Globus pallidus (tissue), 1 donor: ENCODE measurements at regions not wholly inside any gene's neighbourhood (a gene's known extent, or its start where the extent isn't known, plus 50 kb on each side); places are given as distances from the start of the nearest gene placed in this dataset.
"Not testable (repeated sequence)": the region's sequence is repeated elsewhere in the genome, so short reads cannot be mapped to it uniquely, and the experiment has no call there.

ENCODE experiments used
- DNase-seq: peaks from one replicate; pipeline ENCODE4 v3.0.0-alpha.2; 2015; ENCODE audit warnings: low spot score

- no peak for DNase-seq
These were observed 170.8 kb upstream of the PODXL start for GRCh38 chr7:131727189-131727588.

- DNase-seq: no peak
These were observed 170.3 kb upstream of the PODXL start for GRCh38 chr7:131726686-131727085.

- DNase-seq: no peak
These were observed 169.6 kb upstream of the PODXL start for GRCh38 chr7:131726031-131726430.

DNA sequence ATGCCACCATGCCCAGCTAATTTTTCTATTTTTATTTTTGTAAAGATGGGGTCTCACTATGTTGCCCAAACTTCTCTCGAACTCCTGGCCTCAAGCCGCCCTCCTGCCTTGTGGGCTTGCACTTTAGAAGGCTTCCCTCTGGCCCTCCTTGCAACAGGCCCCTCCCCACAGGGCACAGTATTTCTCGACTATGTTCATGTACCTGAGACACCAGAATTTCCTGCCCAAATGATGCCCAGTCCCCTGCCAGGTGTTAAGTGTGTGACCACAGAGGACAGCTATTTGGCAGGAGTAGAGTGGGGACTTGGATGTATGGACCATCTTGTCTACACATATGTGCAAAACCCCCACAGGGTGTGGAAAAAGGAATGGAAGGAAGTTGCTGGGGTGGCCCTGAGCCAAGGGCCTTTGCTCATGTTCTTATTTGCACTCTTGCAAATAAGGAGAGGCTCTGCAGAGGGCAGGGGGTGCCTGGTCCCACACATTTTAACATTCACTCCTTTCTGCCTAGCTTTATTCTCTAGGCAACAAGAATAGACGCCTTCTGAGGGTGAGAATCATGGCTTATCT lies 168.4 kb upstream of the PODXL start:
- DNase-seq: no peak

DNA sequence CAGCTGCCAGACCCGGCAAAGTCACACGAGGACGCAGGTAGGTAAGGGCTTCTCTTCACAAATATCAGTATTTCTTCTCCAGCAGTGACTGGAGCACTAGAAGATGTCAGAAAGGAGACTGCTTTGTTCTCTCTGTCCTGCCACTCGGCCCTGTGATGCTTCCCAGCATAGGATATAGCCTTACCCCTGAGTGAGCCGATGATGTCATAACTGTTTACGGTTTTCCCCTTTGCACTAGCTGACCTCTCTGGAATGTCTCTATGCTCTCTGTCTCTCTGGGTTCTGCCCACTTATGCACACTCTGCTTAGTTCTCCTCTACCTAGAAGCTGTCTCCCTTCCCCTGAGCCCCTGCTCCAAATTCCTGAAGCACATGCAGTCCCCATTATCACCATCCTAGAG lies 167.5 kb upstream of the PODXL start:
- no peak for DNase-seq

DNA sequence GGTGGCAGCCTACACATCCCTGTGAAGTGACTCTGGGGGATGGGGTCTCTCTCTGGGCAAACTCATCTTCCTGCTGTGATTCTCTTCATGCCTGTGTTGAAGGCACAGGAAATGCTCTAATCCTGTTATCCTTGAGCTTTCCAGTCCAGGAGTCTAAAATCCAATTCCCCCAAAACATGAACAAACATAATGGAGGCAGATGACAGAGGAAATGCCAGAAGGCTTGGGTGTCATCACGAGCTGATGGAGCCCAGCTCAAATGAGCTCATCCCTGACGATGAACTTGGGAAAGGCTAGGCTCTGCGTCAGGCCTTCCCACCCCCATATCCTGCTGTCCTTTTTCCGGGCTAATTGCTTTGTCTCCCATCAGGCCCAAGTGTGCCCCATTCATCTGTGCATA lies 165.9 kb upstream of the PODXL start:
- no peak for DNase-seq

DNA sequence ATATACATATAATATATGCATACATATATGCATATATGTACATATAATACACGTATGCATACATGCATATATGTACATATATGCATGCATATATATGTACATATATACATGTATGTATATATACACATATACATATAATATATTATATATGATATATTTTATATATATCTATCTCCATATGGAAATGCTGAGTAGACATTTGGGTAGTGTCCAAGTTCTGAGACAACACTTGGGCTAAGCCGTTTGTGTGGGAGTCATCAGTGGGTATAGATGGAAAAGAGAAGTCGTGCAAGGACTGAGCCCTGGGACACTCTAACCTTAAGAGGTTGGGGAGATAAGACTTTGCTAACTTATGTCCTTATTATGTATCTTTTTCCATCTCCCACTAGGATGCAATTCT lies 165.2 kb upstream of the PODXL start:
- no peak for DNase-seq

DNA sequence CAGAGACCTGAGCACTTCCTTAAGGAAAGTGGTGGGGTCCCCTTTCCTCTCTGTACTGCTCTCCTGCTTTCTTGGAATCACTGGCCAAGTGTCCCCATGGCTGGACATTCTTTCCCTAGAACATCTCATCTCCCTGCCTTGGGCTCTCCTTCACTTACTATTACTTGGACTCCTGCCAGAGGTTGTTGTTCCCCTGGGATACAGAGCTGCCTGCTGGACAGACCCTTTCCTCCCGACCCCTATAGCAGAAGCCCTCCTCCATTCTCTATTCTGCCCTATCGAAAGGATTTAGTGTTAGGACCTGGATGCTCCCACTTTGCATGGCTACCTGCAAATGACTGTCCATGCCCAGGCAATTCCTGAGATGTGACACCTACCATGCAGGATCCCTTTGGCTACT lies 164.3 kb upstream of the PODXL start:
- no peak for DNase-seq

DNA sequence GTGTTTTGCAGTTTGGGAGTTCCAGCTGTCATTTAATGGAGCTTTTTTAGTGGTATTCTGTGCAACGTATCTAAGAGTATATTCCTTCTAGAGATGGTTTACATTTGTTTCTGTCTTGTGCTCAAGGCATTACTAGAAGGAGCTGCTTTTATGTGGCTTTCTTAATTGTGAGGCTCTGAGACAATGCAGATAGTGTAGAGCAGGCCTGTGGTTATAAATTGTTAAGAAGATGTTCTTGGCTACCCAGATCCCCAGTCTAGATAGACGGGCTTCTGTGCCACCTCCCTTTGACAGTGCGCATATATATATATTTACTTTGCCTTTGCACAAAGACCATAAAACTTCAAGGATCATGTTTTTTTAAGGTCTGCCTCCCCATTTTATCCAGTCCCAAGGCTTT lies 160.8 kb upstream of the PODXL start:
- no peak for DNase-seq

- no peak for DNase-seq
These were observed 142.9 kb upstream of the PODXL start for GRCh38 chr7:131699323-131699722.

DNA sequence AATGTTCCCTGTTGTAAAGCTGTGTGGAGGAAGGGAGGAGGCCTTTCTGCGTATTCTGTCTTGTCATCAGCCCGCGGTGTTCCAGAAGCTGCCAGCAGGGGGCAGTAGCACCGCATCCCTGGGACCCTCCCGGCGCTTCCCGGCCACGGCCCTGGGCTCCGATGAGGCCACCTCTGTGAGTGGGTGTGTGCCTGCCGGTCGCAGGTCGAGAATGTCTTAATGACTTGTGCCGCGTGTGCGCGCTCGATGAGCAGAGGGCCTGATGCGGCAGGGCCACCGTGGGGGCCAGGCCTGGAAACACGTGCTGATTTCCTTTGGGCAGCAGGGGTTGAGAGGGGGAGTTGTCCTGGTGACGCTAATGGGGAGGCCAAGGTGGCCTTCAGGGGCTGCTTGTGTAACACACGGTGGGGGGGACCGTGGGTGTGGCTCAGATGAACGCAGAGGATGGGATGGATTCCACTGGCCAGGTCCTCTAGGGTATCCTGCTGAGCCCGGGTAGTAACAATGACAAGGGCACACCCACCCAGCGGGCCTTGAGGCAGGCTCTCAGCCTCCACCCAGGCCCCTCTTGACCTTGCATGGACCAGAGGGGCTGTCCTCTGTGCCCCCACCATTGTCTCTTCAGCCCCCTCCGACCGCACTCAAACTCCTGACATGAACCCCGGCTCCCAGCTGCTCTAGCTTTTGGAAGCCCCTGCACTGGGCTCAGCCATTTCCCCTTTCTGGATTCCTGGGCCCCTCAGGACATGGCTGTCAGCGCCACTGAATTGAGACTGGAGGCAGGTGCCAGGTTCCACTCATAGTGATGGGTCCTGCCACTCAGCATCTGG lies 135.9 kb upstream of the PODXL start:
- DNase-seq: peak; percentile 20

DNA sequence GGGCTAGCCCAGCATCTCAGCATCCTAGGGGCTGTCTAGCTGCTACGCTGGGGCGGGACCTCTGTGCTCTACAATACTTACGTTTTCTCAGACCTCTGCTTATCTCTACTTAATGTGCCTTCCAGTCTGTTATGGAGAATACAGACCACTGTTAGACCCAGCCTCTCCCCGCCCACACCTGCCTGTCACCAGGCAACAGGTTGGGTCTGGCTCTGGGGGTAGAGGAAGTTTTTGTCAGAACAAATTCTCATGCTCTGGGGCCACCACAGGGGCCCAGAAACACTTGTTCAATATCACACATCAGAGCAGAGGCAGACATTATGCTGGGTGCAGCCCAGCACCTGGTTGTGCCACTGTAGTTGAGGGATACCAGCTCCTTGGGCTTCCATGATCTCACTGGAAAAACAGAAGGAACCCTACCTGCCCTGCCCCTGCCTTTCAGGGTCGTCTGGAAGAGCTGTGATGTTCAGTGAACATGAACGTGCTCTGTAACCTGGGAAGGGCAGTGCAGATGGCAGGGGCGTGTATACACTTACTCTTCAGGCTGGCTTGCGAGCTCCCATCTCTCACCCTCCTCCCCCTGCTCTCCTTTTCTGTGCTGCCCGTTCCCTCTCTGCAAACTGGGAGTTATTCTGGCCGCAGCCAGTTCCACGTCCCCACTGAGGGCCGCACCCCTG lies 135.2 kb upstream of the PODXL start:
- no peak for DNase-seq

- DNase-seq: no peak
These were observed 134.0 kb upstream of the PODXL start for GRCh38 chr7:131690441-131690840.

GRCh38 chr7:131689662-131690234 lies 133.3 kb upstream of the PODXL start:
- DNase-seq: no peak

DNA sequence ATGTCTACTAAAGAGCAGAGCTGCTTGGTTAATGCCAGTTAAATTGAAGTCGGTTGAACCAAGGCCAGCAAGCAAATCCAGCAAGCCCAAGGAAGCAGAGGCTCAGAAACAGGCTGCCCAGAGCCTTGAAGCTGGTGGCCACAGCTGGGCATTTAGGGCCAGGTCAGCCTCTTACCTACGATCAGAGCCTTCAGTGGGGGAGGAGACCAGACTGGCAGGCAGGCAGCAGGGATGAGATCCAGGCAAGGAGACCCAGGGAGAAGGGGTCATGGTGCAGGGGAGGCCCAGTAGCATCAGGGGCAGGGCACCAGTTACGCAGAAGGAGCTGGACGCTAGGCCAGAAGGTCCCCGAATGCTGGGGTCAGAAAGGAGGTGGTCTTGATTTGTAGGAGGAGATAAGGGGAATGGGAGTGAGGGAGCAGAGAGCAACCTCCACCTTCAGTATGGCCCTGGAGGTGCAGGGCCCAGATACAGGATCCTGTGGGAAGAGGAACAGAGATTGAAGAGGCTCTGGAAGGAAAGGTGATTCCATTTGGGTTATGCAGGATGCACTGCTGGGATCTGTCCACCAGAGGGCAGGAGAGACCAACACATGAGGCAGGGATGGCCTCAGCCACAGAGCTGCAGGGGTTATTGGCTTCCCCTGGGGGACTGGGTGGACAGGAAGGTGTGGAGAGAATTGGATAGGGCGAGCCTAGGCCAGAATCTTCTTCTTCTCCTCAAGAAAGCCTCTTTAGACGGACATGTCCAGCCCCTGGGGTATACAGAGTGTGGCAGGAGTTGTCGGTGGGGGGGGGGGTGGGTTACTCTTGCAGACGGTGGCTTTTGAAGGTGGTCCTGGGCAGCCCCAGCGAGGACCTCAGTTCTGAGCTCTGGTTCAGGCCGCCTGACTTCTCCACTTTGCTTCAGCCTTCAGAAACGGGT lies 132.6 kb upstream of the PODXL start:
- DNase-seq: peak; percentile 34

DNA sequence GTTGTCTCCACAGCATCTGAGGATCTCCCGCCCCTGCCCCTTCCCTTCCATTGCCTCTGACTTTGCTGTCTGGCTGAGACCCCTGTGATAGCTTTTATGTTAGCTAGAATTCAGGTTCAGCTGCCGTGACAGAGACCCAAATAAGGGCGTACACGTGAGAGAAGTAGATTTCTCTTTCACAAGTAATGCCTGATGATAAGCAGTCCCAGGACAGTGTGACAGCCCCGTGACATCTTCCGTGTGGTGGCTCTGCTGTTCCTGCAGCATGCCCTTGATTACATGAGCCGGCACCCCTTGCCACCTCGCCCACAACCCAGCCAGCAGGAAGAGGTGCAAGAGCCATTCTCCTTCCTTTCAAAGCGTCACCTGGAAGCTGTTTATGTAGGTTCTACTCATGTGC lies 130.9 kb upstream of the PODXL start:
- no peak for DNase-seq

DNA sequence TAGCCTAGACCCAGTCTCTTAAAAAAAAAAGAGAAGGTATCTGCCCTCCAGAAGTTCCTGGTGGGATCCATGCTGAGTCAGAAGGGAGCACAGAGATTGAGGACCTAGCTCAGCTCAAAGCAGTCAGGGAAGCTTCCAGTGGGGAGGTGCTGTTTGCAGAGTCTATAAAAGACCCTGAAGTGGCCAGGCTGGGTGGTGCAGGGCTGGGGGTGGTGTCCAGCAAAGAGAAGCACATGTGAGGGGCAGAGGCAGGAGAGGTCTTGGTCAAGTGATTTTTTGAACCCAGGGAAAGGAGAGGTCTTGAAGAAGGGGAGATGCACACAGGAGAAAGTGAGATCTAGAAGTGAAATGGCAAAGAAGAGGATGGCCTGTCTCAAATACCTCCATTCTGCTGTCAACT lies 130.4 kb upstream of the PODXL start:
- DNase-seq: no peak

DNA sequence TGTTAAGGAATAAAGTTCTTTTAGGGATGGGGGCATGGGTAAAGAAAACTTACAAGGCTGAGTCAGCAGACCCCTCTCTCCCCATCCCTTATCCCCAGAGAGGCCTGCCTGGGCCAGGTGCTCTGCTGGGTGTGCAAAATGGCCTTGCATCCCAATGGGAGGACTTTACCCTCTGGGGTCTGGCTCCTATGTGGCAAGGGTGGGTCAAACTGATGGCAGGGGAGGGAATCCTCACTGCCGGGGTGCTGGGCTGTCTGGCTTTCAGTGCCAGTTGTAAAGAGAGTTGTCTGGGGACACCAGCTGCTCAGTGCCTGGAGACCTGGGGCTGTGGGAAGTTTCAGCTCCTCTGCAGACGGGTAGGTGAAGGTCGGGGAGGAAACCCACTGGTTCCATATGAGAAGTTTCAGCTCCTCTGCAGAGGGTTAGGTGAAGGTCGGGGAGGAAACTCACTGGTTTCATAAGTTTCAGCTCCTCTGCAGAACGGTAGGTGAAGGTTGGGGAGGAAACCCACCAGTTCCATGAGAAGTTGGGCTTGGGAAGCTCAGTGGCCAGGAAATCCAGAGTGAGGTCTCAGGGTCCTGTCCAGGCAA lies 127.2 kb upstream of the PODXL start:
- DNase-seq: no peak

- DNase-seq: no peak
These were observed 125.5 kb upstream of the PODXL start for GRCh38 chr7:131681961-131682360.

DNA sequence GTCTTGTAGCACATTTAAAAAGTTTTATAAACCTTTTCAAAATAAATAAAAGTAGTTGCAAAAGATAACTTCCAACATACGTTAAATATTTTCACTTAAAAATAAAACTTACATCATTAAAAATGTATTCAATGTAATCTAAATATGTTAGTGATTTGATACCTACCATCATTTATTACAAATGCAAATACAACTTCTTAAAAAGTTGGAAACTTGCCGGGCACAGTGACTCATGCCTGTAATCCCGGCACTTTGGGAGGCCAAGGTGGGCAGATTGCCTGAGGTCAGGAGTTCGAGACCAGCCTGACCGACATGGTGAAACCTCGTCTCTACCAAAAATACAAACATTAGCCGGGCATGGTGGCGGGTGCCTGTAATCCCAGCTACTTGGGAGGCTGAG lies 122.6 kb upstream of the PODXL start:
- DNase-seq: not testable (repeated sequence)

- not testable (repeated sequence) for DNase-seq
These were observed 120.4 kb upstream of the PODXL start for GRCh38 chr7:131676850-131677249.
